Prostate gland (tissue), 2 donors: ENCODE measurements at regions not wholly inside any gene's neighbourhood (a gene's known extent, or its start where the extent isn't known, plus 50 kb on each side); places are given as distances from the start of the nearest gene placed in this dataset.
A peak's percentile ranks its signal among the peaks of the same experiment; 100 is the strongest.

ENCODE experiments used
- DNase-seq: peaks from one replicate; pipeline ENCODE4 v3.0.0-alpha.2; 2019; ENCODE audit warnings: low spot score
- H3K27ac ChIP-seq, 2 donors: fragments of 200-600 bp; sonication (generic); 2 replicates each; pipeline ENCODE4 v1.5.1; 2017 to 2019
- H3K27me3 ChIP-seq: fragments of 200-600 bp; sonication (generic); replicated peaks from 2 replicates; pipeline ENCODE4 v1.5.1; 2019; ENCODE audit not compliant: insufficient read depth
- H3K36me3 ChIP-seq, 2 donors: fragments of 200-600 bp; sonication (generic); 1 replicate in 1 of 2; 2 replicates in 1 of 2; pipeline versions ENCODE4 v1.5.1 to v1.8.1; 2017 to 2019
- H3K4me1 ChIP-seq: fragments of 200-600 bp; sonication (generic); replicated peaks from 2 replicates; pipeline ENCODE4 v1.5.1; 2019
- H3K4me3 ChIP-seq, 2 donors: fragments of 200-600 bp; sonication (generic); 2 replicates each; pipeline ENCODE4 v1.5.1; 2017 to 2019
- H3K9me3 ChIP-seq: fragments of 200-600 bp; sonication (generic); 2 replicates; pipeline ENCODE4 v1.5.1; 2017
- CTCF ChIP-seq, 4 experiments: fragments of 200-600 bp in 2 of 4; fragments of 450-650 bp in 2 of 4; sonication (generic) in 2 of 4; IDR thresholded peaks; 1 replicate in 3 of 4; 2 replicates in 1 of 4; pipeline ENCODE4 v1.5.1; 2016 to 2019; ENCODE audit warnings: antibody characterized with exemption in 4 of 4, mild to moderate bottlenecking in 2 of 4, moderate library complexity in 2 of 4
- POLR2A ChIP-seq: fragments of 450-650 bp; IDR thresholded peaks from one replicate; pipeline ENCODE4 v1.6.1; 2016; ENCODE audit warnings: antibody characterized with exemption, mild to moderate bottlenecking
- POLR2AphosphoS5 ChIP-seq: sonication (generic); formaldehyde crosslinking; IDR thresholded peaks from one replicate; pipeline ENCODE4 v1.6.1; 2017; ENCODE audit warnings: antibody characterized with exemption
- WGBS: methylation state at CpG from one replicate; pipeline ENCODE4 v1.1.5; 2018; 5-methylcytosine and 5-hydroxymethylcytosine counted together
- intact Hi-C: fragments of 100-400 bp; cut with DNase I; formaldehyde crosslinking; loops from one replicate; pipeline ENCODE4 v1.14.2; 2022

- no peaks in the 10 kb centered on the region for H3K27me3 ChIP-seq
- H3K4me1 ChIP-seq: no peaks in the 10 kb centered on the region
- H3K4me3 ChIP-seq: no peak overlapping the region
- H3K27ac ChIP-seq: peak overlapping the region; percentile 28 to 36
- TF ChIP-seq POLR2A (no peak), POLR2AphosphoS5 (no peak), CTCF (IDR thresholded peaks at IDR 0.05) (no peak)
- intact Hi-C loops: no loop called here
- no peaks in the 10 kb centered on the region for H3K36me3 ChIP-seq
- 81% methylated on average over 5 of the region's 5 CpGs for WGBS
- H3K9me3 ChIP-seq: no peaks in the 10 kb centered on the region
- no peak for DNase-seq
These were observed 63.4 kb upstream of the IGF1 start for GRCh38 chr12:102543494-102544485.

DNA sequence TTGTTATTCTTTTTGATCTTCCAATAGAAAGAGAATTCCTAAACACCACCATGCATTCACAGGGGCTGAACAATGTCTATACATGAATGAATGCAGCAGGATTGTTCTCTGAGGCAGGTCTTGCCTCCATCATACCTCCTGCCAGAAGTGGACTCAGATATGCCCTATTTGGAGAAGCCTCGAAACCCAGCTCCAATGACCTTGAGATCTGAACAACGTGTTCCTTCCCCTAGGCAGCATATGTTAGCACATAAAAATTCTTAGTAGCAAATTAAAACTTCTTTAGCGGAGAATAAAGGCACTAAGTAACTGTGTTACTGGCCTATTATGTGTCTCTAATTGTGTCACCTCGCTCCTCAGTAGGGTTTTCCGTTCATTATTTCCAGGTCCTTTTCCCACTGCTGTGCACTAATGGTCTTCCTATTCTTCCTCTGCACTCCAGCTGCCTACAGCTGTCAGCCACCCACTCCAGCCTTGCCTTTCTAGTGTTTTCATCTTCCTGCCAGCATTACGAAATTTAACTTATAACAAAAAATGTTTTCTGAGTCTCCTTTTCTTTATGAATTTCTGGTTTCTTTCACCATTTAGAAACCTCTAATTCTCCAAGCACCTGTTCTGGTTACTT is 62.6 kb upstream of the IGF1 start:
- WGBS: 31% methylated on average over 6 of the region's 6 CpGs
- intact Hi-C loops: no loop called here
- DNase-seq: no peak
- Histone ChIP-seq H3K36me3 (no peaks in the 10 kb centered on the region), H3K27ac (peak overlapping the region in 1 of 2 donors; percentile 36), H3K4me1 (no peaks in the 10 kb centered on the region), H3K9me3 (no peaks in the 10 kb centered on the region), H3K4me3 (no peak overlapping the region), H3K27me3 (no peaks in the 10 kb centered on the region)
- TF ChIP-seq POLR2AphosphoS5 (no peak), POLR2A (no peak), CTCF (IDR thresholded peaks at IDR 0.05) (no peak)

DNA sequence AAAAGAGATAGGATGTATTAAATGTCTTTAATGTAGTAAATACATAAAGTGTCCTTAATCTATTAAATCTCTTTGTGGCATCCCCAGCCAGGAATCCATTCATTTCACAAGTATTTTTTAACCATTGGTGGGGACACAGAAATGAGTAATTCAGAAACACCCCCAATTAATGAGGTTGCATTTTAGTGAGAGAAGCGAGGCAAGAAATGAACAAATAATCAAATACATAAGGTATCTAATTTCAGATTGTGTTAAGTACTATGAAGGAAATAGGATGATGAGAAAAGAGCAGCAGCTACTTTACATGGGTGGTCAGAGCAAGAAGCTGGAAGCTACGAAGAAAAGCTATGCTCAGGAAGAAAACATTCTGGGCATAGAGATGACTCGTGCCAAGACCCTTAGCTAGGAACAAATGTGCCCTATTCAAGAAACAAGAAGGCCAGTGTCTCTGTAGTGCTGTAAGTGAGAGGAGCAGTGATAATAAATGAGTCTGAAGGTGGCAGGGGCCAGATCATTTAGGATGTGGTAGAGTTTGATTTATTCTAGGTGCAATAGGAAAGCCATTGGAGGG is 60.5 kb upstream of the IGF1 start:
- no peak overlapping the region for H3K27ac ChIP-seq
- H3K36me3 ChIP-seq: no peaks in the 10 kb centered on the region
- H3K4me3 ChIP-seq: no peak overlapping the region
- no peaks in the 10 kb centered on the region for H3K9me3 ChIP-seq
- no peaks in the 10 kb centered on the region for H3K27me3 ChIP-seq
- H3K4me1 ChIP-seq: no peaks in the 10 kb centered on the region
- WGBS: 65% methylated on average over 3 of the region's 3 CpGs
- intact Hi-C loops: no loop called here
- no peak for DNase-seq
- TF ChIP-seq POLR2AphosphoS5 (no peak), CTCF (IDR thresholded peaks at IDR 0.05) (no peak), POLR2A (no peak)

GRCh38 chr12:102539651-102540553 is 59.5 kb upstream of the IGF1 start:
- 56% methylated on average over 10 of the region's 10 CpGs for WGBS
- DNase-seq: no peak
- intact Hi-C loops: no loop called here
- Histone ChIP-seq H3K27ac (no peak overlapping the region), H3K36me3 (no peaks in the 10 kb centered on the region), H3K27me3 (no peaks in the 10 kb centered on the region), H3K4me3 (no peak overlapping the region), H3K4me1 (no peaks in the 10 kb centered on the region), H3K9me3 (no peaks in the 10 kb centered on the region)
- TF ChIP-seq POLR2A (no peak), CTCF (IDR thresholded peaks at IDR 0.05) (no peak), POLR2AphosphoS5 (no peak)
